ENCODE measurements at regions not wholly inside any gene's neighbourhood (a gene's known extent, or its start where the extent isn't known, plus 50 kb on each side); places are given as distances from the start of the nearest gene placed in this dataset.

GRCh38 chr17:68196394-68197090, 51.3 kb upstream of the AMZ2 start:
- TF ChIP-seq GATA2 (IDR thresholded peaks at IDR 0.05; ENCODE audit: low read depth, low read length), result no peak
- no peak for TF ChIP-seq GATA3 (IDR thresholded peaks at IDR 0.05; ENCODE audit: low read depth, low read length)

GRCh38 chr17:68197091-68197996, 50.5 kb upstream of the AMZ2 start:
- TF ChIP-seq GATA3 (IDR thresholded peaks at IDR 0.05; ENCODE audit: low read depth, low read length) (no peak), GATA2 (IDR thresholded peaks at IDR 0.05; ENCODE audit: low read depth, low read length) (no peak)

- TF ChIP-seq GATA2 (IDR thresholded peaks at IDR 0.05; ENCODE audit: low read depth, low read length) (no peak), GATA3 (IDR thresholded peaks at IDR 0.05; ENCODE audit: low read depth, low read length) (no peak)
Measured at GRCh38 chr17:68197997-68198930, 49.6 kb upstream of the AMZ2 start.

Measured in SH-SY5Y (cell line).